NCI-H1436 treated with DMSO at 0.1 percent for 48 hours (cell line): ENCODE measurements at regions not wholly inside any gene's neighbourhood (a gene's known extent, or its start where the extent isn't known, plus 50 kb on each side); places are given as distances from the start of the nearest gene placed in this dataset.

ENCODE experiments used
- DNase-seq: peaks from one replicate; lab custom pipeline; 2025; lab: John Stamatoyannopoulos, UW

DNA sequence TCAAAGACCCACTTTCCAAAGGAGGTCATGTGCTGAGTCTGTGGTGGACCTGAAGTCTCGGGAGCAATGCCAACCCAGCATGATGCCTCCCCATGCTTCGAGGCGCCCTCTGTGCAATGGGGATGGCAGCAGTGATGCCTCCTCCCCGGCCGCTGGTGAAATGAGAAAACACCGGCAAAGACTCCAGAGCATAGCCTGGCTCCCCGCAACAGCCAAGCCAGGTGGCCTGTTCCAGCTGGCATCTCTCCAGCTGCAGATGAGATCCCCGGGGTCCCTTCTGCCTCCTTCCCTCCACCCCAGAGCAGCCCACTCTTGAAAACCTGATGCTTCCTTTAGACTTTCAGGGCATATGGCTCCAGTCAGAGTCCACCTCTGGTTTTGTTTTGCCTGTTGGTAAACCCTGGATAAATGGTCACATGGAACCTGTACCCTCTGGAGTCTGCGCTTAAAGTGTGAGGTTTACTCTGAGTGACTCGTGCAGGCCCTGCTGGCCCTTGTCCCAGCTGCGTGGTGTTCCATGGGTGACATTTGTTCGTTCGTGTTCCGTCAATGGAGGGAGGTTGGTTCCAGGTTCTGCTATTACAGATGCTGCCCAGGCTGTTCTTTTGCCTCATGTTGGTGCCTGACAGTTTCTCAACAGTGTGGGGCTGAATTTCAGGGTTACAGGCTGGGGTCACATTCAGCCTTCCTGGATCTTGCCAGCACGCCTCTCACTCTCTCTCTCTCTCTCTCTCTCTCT is 181.8 kb upstream of the CIBAR2 start:
- DNase-seq: no peak

DNA sequence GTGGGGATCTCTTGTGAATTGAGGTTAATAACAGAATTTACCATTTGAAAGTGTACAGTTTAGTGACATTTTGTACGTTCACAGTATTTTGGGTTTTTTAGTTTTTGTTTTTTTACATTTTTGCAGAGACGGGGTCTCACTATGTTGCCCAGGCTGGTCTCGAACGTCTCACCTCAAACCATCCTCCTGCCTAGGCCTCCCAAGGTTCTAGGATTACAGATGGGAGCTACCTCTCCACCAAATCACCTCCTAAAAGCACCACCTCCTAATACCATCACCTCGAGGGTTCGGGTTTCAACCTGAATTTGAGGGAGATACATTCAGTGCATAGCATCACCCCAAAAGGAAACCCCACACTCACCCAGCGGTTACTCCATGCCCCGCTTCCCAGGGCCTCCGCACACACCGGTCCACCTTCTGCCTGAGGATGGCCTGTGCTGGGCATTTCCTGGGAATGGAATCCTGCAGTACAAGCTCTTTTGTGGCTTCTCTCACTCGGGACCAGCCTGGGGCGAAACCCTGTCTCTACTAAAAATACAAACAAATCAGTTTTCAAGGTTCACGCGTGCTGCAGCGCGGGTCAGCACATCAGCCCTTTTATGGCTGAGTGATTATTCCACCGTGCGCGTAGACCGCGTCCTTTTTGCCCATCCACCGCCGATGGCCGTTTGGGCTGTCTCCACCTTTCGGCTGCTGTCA is 182.7 kb upstream of the CIBAR2 start:
- DNase-seq: no peak

DNA sequence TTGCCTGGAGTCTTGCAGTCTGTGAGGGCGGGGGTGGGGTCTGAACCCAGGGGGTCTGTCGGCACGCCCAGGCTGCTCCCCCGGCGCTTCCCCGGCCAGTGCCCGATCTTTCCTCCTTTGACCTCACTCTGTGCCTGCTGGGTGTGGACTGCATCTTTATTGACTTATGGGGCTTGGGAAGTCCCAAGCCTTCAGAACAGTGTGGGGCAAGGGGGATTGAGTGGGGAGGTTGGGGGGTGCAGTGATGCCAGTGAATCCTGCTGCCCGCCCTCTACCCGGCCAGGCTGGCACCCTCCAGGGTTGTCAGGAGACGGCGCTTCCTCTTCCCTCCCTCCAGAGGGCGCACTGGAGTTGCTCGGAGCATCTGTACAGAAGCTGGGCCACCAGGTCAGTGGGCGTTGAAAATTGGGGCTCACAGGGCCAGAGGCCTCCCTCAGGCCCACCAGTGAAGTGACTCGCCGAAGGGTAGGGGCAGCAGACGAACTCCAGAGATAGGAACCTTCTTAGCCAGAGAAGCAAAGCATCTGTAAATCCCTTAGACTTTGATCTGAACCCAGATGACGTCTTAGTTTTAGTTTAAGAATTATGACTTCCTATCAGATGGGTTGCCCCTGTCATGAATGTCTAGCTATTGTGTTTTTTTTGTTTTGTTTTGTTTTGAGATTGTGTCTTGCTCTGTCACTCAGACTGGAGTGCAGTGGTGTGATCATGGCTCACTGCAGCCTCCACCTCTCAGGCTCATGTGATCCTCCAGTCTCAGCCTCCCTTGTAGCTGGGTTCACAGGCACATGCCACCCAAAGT is 184.8 kb upstream of the CIBAR2 start:
- DNase-seq: no peak

DNA sequence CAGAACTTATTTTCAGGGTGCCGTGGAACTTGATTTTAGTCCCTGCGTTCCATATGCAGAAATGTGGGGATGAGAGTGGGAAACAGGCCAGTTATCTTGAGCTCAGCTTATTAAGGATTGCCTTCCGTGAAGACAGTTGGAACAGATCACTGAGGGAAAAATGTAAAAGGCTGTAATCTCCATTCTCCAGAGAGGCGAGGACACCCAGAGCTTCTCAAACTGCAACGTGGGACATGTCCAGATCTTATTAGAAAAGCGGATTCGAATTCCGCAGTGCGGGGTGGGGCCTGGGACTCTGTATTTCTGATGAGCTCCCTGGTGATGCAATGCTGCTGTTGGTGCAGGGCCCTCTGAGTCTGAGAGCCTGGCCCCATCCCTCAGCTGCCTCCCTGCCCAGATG is 185.6 kb upstream of the CIBAR2 start:
- DNase-seq: no peak

DNA sequence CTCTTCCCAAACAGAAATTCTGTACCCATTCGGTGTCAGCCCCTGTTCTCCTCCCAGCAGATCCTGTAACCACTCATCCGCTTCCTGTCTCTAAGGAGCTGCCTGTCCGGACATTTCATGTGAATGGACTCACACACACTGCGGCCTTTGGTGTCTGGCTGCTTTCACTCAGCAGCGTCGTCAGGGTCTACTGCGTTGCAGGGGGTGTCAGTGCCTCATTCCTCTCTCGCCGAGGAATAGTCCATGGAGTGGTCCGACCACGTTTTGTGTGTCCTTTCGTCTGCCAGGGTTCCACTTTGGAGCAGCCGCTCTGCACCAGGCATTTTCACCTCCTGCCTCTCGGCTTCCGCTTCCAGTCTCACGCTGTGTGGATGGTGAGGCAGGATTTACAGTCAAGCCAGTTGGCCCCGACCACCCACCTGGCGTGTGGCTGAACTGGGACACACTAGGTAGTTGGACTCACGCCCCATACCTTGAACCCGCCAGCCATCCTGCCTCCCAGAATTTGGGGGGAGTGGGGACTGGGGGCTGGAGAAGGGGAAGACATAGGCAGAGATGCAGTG is 188.2 kb upstream of the CIBAR2 start:
- DNase-seq: no peak

DNA sequence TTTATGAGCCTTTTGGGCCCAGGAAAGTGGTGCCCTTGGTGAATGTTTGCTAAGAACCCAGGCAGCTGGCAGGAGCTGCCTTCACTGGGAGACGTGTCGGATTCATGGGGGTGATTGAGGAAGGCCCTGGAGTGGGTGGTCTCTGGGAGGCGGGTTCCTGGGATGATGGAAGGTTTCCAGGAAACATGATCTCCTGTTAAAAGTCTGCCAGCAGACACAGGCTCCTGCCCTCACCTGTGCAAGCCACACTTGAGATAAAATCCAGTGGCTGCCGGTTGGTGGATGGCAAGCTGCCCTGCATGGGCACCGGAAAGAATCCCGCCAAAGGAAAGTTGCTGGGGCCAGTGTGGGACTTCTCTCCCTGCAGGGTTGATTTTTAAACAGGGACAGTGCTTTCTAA is 189.0 kb upstream of the CIBAR2 start:
- DNase-seq: no peak

DNA sequence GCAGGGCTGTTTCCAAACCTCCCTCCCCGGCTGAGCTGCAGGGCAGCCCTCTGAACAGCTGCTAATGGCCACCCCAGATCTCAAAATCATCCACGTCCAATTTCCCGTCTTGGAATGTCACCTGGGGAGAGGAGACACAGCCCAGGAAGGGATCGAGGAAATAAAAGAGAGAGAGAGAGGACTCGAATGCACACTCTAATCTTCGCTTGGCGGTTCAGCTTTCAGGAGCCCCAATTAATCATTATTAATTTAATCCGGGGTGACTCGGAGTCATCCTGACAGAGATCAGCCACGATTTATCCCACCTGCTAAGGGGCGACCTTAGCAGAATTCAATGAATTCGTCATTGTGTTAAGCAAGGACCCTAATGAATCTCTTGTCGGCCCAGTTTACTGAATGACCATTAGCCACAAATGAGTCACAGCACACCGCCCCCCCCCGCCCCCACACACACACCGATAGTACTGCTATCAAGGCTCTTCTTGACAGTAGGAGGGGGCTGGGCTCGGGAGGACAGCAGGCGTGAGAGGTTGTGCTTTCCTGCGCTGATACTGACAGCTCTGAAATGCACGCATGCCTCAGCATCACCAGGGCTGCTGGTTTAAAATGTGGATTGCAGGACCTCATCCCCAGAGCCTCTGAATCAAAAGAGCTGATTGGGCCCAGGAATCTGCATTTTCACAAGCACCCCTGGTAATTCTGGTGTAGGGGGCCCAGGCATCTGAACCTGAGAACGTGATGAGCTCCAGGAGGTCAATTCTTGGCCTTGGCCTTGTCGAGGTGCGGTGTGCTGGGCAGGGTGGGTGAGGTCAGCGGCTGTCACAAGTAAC is 190.0 kb upstream of the CIBAR2 start:
- no peak for DNase-seq

DNA sequence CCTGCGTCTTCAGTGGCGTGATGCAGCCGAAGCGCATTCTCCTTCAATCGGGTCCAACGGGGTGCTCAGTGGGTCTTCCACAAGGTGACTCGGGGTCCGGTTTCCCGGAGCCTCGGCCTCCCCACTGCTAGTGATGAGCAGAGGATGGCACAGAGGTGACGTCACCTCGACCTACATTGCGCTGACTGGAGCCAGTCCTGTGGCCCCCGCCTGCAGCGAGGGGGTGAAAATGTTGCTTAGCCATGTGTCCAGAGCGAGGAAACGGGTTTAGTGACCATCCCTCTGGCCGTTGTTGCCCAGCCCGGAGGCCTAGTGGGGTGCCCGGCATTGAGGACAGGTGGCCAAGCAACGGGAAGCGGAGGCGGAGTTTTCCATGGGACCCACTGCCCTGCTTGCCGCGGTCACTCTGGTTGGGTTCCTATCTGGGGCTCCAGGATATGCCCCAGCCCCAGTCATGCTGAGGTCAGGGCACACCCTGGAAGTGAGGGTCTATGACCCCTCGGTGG is 190.6 kb upstream of the CIBAR2 start:
- DNase-seq: no peak

DNA sequence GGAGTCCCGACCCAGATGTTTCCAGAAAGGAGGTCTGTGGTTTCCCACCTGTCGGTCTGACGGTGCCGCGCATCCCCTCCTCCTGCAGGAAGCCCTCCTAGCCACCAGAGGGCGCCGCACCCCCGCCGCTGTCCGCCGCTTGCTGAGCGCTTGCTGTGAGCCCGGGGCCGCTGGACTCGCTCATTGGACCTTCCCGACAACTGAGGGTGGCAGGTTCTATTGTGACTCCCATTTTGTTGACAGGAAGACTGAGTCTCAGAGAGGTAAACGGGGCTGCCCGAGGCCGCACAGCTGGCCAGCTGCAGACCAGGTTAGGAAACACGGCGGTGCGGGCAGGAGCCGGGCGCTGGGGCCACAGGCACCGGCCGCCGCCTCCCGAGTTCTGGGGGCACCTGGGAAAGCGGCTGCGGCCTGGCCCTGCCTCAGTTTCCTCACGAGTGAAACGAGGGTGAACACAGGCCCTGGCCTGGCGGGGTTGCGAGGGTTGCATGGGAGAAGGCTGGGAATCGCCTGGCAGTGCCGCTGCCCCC is 191.1 kb upstream of the CIBAR2 start:
- DNase-seq: no peak

DNA sequence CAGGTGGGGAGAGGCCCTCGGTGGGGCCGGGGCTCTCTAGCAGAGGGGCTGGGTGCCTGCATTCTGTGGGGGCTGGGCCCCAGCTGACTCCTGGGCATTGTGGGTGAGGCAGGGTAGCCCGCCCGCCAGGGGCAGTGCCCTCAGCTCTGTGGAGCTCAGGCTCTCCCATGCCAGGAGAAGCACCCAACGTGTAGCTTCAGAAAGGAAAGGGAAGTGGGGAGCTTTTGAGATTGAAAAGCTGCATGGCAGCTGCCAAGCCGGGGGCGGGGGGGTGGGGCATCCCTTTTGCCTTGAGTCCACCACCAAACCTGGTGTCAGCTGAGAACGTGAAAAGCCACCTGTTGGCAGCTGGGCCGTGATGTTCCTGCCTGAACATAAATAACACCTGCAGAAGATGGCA is 192.1 kb upstream of the CIBAR2 start:
- DNase-seq: no peak

DNA sequence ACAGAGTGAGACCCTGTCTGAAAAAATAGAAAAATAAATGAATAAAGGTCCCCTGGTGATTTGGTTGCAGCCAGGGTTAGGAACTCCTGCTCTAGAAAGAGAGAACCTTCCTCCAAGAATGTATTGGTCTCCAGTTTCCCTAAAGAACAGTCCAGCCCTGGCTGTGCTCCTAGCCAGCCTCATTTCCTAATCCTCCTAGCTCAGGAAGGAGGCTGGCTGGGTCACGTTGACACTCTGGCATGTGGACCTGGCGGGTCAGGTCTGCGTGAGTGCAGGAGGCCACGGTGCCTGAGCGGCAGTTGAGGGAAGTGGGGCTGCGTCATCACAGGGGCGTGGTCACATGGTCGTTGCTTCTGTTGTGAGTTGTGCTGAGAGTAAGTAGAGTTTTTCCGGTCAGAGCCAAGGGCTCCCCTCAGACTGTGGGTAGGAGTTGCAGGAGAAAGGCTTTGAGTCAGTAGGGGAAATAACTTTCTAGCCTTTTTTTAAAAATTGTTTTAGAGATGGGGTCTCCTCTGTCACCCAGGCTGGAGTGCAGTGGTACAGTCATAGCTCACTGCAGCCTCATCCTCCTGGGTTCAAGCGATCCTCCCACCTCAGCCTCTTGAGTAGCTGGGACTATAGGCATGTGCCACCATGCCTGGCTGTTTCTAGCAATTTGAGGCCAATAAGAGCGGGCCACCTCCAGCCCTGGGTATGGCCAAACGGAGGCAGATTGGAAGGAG is 194.0 kb upstream of the CIBAR2 start:
- DNase-seq: no peak

DNA sequence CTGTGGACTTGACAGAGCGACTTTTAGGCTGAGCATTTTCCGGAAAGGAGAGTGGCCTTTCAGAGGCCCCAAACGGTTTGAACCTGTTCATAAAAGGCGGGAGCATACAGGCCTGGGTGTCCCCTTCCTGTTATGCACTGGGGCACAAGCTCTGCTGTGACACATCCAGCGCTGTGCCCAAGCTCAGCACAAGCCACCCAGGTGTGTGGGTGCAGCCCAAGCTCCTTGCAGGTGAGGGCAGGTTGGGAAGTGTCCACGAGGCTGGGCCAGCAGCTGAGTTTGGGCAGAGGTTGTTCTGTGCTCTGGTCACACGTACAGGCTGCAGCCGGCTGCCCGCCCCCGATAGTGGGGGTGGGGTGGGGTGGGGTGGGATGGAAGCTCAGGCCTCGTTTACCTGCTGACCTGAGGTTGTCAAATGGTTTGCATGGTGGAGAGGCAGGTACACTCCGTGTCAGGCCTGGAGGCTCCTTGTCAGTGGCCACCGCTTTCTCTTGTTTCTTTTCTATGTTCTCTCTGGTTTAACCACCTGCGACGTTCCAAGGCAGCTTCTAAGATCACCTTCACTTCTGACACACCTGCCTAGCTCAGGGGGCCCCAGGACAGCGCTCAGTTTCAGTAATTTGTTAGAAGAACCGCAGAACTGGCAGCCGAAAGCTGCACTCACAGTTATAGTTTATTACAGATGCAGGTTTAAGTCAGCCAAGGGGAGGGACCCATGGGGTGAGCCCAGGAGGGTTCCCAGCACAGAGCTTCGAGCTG is 194.7 kb upstream of the CIBAR2 start:
- no peak for DNase-seq

DNA sequence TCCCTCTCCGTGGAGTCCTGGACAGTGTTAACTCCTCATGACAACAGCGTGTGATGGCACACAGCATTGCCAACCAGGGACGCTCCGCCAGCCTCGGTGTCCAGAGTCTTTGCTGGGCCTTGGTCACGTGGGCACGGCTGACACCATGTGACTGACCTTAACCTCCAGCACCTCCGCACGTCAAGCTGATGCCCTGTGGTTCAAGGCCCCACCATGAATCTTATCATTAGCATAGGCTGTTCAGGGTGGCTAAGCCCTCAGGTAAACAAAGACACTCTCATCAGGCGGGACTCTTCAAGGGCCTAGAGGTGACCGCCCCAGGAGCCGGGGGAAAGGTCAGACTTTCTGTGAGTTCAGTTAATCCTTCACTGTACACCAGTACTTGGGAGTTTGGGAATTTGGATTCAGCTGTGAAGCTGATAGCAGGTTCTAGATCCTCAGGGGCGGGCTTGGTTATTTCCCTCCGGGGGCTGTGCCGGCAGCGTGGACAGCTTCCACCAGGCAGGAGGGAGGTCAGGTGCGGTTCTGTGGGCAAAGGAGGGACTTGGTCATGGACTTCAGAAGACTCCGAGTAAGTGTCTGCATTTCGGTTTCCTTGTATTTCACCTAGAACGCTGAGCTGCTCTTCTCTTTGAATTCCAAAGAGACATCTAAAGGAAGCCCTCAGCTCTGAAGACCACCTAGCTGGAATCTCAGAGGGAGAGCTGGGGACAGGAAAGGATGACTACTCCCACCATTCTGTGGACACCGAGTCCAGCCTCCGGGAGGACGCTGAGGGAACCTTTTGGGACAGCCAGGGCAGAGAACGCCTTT is 195.5 kb upstream of the CIBAR2 start:
- DNase-seq: no peak

DNA sequence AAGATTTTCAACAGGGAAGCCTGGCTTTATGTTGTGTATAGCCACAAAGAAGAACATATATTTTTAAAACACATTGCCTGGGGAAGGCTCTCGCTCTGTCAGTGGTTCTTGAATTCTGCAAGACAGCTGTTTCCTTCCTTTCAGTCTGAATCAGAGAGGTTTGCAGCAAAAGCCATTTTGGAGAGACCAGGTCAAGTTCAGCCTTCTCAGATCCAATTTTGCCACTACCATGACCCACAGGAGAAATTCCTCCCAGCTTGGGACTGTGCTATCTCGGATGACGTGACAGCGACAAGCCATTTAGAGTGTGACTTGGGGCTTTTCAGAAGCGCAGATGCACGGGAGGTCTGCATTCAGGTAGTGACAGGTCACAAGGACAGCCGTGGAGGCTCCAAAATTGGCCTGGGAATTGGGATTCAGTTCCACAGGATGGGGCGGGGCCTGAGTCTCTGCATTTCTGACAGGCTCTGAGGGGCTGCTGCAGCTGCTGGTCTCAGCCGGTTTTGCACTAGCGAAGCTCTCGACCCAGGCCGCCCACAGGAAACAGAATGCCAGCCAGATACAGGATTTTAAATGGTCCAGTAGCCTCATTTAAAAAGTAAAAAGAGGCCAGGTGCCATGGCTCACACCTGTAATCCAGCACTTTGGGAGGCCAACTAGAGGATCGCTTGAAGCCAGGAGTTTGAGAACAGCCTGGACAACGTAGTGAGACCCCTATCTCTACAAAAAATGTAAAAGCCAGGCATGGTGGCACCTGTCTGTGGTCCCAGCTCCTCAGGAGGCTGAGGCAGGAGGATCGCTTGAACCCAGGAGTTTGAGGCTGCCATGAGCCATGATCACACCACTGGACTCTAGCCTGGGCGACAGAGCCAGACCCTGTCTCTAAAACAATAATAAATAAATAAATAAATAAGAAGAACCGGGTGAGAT is 196.6 kb upstream of the CIBAR2 start:
- DNase-seq: no peak

DNA sequence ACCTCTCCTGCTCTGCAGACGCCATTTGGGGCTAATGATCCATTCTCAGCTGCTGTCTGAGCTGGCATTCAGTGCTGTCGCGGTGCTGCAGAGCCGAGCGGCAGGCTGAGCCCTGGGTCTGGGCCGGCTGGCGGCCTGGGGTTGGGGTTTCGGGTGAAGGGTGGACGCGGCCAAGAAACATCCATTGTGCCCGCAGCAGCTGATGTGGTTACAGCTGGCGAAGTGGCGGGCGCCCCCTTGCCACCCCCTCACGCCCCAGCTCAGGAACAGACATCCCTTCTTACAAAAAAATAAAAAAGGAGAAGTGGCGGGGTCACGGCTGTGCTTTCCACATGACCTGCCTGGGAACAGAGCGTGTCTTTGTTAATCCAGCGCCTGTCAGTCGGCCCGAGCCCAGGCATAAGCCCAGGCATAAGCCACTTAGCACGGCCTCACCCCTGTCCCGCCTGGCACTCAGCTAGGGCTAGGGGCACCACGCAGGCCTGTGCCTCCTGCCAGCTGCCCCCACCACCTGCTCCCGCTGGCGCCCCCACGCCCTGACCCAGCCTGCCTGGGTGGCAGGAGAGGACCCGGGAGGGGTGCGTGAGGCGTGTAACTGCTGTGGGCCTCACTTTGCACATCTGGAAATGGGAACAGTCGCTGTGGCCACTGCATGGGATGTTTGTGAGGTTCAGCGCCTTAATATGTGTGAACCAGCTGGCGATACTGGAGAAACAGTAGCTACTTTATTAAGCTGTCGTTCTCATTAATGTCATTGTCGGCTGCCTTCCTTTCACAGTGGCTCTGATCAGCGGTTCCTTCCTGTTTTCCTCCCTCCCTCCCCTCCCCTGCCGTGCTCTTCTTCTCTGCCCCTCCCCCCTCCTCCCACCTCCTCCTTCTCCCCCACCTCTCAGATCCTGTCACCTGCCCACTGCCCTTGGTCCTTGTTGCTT is 197.7 kb upstream of the CIBAR2 start:
- no peak for DNase-seq

DNA sequence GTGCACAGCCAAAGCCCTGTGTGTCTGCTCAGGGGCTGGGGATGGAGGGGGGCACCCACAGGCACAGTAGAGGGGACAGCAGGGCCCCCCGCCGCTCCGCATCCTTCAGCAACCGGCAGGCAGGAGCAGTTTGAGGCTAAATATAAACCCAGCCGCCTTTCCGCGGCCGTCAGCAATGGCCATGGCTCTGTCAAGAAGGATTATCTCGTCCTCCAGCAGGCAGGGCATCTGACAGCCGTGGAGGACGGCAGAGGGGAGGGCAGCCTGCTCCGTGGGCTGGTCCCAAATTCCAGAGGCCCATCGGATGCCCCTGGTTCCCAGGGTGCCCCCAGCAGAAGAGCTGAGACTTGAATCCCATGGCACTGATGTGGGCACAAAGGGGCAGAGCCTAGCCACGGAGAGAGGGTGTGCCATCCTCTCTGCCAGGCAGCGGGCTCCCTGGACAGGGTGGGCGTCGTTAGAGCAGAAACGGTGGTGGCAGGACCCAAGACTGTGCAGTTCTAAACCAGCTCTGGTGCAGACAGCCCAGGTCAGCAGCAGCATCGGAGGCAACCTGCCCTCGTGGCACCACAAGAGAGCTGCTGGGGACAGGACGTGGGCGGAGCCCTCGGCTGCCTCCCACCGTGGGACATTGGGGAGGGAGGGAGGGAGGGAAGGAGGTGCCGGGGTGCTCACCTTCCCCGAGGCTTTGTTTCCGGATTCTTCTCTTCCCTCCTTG is 198.8 kb upstream of the CIBAR2 start:
- no peak for DNase-seq
